Right renal cortex interstitium (tissue), 3 donors: ENCODE measurements at regions not wholly inside any gene's neighbourhood (a gene's known extent, or its start where the extent isn't known, plus 50 kb on each side); places are given as distances from the start of the nearest gene placed in this dataset.

Experiments used
- DNase-seq, 3 donors: peaks; one replicate each; pipeline ENCODE4 v3.0.0-alpha.2; 2013; ENCODE audit warnings: low read depth in 3 of 3, low spot score in 2 of 3

DNA sequence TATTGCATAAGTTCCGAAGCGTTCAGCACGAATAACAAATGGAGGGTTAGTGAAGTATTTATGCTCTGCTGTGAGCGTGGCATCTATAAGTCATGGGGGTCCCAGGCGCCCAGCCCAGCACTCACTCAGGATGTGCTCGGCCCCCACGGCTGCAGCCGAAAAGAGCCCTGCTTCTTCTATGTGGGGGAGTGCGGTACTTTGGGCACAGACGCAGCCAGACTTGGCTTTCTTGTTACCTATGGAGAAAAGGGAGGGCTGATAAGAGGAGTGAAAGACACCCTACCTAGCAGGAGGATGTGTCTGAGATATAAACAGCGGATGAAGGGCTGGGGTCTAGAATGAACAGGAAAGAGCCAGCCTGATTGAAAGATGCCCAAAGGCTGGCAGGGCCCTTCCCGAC lies 51.4 kb downstream of the MRPL36 start:
- DNase-seq = no peak

DNA sequence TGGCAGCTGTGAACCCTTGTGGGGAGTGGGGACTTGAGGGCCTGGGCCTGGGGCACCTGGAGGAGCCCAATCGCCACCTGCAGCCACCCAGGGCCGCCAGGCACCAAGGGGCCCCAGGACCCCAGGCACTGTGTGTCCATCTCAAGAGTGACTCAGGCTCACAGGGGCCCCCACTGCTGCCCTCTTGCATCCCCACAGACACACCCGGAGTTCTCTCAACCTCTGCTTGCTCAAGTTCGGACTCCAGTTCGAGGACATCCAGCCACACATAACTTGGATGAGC lies 51.9 kb downstream of the MRPL36 start:
- DNase-seq = no peak

DNA sequence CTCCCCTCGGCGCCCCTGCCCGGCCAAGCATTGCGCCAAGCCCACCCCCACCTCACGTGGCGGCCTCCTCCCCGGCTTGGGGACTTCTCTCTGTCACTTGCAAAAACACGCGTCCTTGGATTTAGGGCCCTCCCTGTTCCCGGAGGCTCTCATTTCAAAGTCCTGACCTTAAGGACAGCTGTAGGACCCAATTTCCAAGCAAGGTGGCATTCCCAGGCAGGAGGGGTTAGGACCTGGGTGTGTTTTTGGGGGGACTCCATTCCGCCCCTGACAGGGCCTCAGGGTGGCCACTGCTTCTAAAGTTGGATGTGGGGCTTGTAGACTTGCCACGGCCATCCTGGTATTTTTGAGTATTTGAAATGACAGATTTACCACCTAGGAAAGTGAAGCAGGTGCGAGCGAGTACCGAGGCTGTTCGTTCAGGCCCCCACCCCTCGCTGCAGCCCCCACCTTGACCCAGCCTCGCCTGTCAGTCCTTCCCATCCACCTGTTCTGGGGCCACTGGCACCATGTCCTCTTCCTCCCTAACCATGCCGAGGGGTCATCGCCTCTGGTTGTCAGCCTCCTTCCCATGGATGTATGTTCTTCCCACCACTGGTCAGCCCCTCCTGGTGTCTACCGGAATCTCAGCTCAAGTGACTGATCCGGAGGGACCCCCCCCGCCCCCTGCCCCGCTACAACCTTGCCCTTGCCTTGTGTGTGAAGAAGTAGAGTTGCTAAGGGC lies 52.4 kb downstream of the MRPL36 start:
- no peak for DNase-seq

DNA sequence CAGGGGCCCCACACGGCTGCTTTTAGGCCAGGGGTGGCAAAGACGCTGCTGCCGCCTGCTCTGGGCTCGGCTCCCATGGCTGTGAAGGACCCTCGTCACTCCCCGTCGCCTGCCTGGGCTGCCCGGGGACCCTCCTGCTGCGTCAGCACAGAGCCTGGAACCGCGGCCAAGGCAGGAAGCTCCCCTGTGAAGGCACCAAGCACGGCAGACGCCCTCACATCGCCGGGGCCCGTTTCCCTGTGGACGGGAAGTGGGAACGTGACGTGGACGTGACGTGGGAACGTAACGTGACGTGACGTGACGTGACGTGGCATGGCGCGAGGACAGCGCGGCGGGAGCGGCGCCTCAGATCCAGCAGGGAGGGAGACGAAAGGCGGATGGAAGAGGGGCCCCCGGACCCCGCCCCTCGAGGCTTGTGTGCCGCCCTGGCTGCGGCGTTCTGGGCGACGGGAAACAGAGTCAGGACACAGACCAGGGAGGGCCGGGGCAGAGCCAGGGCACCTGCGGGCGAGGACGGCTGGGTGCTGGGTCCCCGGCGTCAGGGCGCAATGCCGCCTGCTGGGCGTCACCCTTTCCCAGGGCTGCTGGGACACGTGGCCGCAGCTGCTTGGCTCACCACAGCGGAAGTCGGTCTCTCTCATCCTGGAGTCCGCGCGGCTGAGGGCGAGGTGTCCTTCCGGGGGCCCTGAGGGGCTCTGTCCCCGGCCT lies 53.1 kb downstream of the MRPL36 start:
- no peak for DNase-seq

DNA sequence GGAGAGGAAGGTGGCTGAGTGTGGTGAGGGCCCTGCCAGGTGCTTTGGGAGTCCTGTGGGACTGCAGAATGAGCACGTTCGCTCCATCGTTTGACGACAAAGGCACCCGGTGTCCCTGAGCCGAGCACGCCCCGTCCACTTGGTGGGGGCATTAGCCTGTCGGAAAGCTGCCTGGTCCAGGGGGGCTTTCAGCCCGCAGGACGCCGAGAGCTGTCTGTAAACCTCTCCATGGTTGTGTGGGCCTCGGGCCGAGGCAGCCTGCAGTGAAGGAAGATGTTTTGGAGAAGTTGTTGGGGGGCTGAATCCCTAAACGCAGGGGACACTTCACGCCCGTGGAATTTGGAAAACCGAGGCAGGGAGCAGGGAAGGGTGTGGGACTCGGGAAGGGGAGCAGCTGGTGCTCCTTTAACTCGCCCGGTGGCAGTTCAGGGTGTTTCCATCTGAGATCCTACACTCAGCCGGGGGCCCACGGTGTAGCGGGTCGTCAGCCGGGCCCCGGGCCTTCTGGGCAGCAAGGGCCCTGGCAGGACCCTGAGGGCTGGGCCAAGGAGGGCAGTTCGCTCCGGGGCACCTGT lies 53.8 kb downstream of the MRPL36 start:
- no peak for DNase-seq

DNA sequence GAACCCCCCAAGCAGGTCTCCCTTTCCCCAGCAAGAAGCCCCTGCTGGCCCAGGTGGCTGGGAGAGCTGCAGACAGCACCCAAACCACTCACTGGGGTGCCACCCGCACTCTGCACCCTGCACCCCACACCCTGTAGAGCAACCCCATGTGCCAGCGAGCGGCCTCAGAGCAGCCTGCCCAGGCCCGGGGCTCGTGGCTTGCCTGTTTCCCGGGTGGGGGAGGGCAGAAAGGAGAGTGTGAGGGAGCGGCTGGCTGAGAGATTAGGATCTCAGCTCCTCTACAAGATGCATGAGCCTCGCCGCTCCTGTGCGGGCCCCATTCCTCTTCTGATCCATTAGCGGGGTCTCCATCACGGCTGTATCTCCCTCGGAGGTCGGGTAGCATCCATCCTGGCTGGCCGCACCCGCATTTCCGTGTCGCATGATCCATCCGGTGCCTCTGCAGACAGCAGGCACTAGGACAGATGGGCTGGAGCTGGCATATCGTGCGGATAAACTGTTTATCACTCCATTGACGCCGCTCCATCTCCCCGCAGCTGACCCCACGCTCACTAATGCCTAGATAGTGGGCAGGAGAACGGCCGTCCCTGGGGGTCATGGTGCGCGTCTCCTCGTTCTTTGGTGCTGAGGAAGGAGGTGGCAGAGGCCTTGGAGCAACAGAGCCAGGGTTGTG lies 54.4 kb downstream of the MRPL36 start:
- no peak for DNase-seq

DNA sequence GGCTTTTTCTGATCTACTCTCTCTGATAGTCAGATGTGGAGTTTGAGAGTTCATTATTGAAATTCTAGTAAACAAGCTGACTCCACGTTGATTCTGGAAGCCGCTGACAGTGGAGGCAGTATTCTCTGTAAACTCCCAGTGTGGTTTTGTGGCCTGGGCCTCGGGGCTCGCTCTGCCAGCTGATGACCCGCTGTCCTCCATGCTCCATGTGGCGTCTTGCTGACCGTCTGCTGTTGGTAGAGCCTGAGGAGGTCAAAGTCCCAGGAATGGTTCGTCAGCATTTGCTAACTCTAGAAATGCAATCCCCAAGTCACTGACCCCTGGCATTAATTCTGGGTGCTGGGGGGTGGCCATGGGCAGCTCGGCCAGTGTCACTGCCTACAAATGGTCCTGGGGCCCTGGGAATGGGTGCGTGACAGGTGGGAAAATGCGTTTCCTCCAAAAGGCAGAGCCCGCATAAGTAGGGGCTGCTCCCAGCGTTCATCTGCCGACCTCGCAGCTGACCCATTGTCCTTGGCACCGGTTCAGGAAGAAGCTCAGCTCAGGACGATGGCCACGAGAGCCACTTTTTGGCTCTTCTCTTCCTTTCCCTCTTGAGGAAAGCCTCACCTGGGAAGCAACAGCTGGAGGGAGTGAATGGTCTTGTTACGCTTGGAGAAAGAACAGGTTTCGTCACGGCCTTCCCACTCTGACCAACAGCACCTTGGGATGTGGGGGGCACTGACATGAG lies 55.1 kb downstream of the MRPL36 start:
- no peak for DNase-seq

DNA sequence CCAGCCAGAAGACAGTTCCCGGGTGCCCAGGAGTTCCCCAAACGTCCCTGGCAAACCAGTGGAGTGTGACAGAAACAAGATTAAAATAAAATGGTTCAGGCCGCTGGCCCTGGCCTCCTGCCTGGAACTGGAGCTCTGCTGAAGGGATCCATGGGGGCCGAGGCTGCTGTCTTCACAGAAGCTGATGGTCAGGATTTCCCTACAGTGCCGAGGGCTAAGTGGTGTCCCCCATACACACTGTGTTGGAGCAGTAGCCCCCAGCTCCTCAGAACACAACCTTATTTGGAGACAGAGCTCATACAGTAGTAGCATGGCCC lies 55.9 kb downstream of the MRPL36 start:
- no peak for DNase-seq

DNA sequence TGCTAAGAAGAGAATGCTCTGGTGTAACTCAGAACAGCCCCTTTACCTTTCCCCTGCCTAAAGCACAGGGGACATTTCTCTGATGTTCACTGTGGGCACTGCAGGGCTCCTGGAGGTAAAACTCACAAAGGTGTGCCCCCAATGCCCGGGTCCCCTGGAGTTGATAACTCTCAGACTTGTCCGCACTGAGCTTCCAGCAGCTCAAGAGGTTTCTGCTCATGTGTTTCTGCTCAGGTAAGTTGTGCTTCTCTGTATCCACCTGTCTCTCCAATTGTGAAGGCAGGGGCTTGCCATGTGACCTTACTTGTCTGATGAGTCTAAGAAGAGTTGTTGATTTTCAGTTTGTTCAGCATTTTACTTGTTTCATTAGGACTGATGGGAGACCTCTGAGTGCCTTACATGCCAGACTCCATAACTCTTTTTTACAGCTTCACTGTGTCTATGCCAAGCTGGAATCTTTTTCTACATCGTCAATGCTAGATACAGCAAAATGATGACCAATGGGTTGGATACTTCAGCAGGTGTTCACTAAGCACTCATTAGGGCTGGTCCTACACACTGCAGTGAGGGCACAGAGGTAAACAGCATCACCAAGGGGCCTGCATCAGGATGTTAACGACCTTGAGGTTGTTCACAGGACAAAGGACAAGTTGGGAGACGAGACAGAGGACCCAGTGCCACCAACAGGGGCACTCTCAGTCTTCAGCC lies 56.4 kb downstream of the MRPL36 start:
- no peak for DNase-seq

DNA sequence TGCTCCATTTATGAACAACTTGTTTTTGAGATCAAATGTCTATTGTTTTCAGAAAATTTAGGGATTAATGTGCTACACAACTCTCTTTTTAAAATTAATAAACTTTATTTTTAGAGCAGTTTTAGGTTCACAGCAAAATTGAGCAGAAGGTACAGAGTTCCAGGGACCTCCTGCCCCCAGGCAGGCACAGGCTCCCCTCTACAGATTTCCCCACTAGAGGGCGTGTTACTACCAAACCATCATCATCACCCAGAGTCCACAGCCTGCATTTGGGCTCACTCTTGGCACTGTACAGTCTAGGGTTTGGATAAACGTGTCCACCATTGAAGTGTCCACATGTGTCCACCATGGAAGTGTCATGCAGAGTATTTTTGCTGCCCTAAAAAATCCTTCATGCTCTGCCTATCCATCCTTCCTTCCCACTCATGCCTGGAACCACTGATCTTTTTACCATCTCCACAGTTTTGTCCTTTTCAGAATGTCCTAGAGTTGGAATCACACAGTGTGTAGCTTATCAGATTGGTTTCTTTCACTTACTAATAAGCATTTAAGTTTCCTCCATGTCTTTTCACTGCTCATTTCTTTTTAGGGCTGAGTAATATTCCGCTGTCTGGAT lies 61.7 kb downstream of the MRPL36 start:
- DNase-seq = no peak

DNA sequence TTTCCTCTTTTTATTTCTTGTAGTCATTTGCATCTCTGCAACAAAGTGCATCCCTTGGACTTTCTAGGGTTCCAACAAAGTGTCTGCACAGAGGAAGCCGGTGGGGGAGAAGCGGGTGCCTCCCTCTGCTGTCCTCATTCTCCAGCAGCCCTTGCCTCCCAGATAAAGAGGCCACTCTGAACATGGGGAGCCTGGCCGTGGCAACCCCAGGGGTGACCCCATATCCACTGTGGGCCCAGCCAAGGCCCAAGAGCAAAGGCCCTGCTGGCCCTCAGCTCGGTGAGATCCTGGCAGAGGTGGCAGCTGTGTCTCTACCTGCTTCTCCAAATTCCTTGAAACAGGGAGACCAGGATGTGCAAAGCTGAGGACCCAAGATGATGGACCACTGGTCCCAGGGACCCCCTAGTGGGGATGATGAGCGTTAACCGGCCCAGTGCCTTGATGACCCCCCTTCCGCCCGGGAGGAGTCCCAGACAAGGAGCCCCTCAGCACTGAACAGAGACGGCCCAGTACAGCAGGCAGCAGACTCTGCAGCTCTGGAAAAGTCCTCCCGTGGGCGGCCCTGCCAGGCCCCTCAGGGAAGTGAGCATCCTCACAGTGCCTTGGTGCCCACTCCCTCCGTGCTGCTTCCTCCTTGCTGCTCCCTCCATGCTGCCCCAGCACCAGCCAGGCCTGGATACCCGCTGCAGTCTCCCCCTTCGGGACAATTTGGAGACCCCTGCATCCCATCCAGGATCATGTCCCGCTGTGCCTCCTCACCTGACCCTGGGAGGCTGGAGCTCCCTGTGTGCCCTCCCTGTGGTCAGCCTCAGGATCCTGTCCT lies 62.5 kb downstream of the MRPL36 start:
- no peak for DNase-seq

DNA sequence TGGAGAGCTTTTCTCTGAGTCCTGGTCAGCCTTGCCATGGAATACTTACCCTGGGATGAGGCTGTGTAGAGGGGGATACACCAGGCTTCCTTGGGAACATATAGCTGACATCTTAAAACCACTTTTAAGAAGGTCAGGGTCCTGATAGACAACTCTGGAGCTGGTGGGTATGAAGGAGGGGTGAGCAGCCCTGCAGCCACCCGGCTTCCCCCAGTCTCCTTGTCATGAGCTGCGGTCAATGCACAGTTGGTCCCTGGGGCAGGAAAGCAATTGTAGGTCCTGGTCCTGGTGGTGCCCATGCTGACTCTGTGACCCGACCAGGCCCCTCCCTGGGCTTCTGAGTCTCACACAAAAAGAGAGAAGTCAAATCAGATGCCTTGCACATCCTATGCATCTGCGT lies 63.6 kb downstream of the MRPL36 start:
- no peak for DNase-seq

DNA sequence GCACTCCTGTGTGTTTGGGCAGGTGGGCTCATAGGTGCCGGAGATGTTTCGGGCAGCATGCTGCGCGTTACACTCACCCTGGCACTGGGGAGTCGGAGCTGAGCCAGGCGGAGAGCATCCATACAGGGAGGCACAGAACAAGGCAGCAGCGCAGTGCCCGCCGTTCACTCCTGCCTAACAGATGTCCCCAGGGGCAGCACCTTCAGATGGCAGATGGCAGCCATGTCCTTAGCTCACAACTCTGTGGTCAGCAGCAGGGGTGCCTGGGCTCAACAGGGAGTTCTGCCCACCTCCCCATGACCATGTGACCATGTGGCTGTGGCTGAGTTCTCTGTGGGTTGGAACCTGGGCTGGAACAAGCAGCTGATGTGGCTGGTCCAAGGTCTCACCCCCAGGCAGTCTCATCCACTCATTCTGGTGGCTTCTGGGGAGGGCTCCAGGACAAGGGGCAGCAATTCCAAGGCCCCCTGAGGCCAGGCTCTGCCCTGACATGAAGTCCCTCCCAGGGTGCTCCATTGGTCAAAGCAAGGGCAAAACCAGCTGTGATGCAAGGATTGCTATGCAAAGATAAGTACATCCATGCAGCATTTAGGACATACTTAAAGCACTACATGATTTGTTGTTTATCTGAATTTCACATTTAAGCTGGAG lies 64.2 kb downstream of the MRPL36 start:
- no peak for DNase-seq

DNA sequence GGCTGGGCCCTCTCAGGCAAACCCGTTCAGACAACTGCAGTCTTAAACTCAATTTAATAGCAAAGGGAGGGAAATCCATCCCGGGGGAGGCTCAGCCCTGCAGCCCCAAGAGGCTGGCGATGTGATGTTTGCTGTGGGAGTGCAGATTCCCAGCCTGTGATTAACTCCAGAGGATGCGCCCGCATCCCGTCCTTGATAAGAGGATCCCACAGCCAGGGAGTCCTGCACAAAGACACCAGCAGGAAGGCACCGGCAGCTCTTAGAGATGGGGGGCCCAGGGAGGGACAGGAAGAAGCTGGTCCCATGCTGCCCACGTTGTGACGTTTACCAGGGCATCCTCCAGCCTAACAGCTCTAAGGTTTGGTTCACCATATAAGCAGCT lies 64.7 kb downstream of the MRPL36 start:
- no peak for DNase-seq

DNA sequence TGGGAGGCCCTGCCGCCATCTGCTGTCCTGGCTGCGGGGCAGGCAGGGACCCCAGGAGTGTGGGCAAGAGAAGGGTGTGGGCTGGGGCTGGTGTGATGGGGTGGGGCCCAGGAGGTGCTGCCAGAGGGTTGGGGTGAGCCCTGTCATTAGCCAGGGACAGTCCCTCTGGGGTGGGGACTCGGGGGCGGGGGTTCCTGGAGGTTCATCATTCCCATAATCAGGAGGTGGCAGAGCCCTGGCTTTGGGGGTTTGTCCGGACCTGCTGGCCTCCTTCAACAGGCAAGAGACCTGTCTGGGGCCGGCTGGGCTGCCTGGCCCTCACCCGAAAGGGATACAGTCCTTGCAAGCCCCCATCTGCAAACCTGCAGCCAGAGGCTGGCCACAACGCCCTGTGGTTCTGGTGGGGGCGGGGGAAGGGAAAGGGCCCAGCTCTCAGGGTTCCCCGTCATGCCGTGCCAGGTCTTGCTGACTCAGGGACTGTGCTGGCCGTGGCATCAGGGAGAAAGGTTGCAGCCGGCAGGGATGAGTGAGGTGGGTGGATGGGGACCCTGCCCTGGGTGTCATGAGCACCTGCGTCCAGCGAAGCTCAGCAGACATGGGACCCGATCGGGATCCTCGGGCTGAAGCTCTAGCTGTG lies 65.2 kb downstream of the MRPL36 start:
- no peak for DNase-seq

DNA sequence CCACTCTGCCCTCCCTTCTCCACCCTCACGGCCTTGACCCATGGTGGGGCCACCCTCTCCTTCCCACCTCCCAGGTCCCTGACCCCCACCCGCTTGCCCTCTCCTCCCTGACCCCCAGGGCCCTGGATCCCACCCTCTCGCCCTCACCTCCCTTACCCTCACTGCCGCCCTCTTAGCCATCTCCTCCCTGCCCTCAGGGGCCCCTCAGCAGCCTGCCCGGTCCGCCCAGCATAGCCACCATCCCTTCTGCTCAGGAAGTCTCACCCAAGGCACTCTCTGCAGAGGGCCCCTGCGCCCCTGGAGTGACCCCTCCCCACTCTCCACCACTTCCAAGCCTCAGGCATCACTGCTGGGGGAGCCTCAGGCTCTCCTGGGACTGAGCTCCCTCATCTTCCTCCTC lies 66.3 kb downstream of the MRPL36 start:
- no peak for DNase-seq

DNA sequence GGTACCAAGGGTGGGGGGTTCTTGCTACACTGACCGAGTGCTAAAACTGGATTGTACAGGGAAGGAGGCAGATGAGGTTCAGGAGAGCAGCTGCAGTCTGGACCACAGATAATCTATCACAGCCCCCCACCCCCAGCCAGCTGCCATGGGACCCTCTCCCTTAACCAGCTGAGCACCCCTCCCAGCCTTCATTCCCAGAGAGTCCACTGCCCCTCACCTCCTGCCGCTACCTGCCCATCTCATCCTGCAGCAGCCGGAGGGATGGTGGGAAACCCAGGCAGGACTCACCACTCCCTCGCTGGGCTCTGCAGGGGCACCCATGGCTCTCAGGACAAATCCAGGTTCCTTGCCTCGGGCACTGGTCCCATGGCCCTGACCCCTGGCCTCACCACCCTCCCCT lies 66.7 kb downstream of the MRPL36 start:
- DNase-seq = no peak

DNA sequence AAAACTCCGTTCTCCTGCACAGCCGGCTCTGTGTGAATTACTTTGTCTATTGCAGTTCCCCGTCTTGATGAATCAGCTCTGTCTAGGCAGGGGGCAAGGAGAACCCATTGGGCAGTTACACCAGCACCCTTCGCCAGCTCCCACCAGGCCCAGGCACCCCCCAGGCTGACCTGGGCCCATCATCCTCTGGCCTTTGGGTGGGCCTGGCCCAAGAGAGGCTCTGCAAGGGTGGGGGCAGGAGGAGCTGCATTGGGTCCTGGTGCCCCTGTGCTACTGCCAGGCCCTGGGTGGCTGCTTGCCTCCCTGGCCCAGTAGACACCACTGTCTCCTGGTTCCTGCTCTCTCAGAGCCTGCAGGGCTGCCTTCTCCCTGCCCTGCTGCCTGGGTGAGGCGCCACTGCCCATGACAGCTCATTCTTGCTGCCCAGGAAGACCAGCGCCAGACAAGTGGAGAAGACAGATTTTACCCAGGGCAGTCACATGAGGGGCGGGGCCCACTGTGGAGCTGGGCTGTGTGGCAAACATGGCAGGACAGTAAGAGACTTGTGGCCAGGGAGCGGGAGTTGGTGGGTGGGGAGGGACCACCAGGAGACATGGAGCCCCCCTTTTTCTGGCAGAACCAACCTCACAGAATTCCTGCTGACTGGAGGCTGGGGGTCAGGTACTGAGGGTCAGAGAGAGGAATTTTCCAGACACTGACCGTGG lies 67.2 kb downstream of the MRPL36 start:
- no peak for DNase-seq
